NCI-H748 (cell line): ENCODE measurements at regions not wholly inside any gene's neighbourhood (a gene's known extent, or its start where the extent isn't known, plus 50 kb on each side); places are given as distances from the start of the nearest gene placed in this dataset.
"Not testable (repeated sequence)": the region's sequence is repeated elsewhere in the genome, so short reads cannot be mapped to it uniquely, and the experiment has no call there.

Experiments
- DNase-seq: peaks from one replicate; lab custom pipeline; 2025; ENCODE audit not compliant: unreplicated experiment; lab: John Stamatoyannopoulos, UW

DNA sequence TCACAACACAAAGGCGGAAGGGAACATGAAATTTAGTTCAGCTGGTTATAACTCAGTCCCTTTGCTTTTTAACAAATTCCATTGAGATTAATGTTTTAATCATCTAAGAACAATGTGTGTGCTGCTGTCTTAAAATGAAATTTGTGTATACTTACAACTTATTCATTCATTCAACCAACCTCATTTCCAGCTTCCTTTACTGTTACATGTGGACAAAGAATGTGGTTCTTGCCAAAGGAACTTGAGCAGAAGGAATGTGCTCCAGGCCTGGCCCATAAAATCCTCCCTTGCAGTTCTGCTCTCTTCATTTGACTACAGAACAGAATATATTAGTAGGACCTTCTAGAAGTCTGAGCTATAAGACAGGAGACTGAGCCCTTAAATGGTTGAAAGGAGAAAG is 176.8 kb upstream of the GLRA2 start:
- DNase-seq = no peak

DNA sequence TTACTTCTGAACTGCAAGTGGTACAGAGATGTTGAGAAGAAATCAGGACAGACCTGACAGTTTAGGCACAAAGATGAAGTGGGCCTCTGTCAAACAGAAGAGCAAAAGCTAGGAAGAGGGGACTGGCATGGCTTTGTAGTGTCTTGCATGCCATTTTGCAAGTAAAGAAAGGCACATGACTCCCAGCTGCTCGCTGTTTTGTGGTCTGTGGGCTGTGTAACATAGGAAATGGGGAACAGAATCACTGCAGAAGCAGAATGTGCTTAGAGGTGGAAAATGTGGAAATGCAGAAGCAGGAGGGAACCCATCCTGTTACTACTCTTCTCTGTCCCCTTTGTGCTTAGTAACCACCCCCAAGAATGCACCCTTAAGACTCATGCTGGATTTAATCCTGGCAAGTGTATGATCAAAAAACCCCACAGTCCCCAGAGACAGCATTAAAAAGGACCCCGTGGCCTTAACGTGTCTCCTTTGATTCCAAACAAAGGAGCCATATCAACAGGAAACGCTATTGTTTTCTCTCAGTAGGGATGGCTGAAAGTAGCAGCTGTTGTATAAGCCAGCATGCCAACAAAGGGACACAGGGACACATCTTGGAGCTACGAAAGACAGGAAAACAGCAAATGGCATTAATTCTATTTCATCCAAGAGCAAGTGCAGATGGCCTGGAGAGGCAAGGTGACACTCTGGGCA is 177.6 kb upstream of the GLRA2 start:
- DNase-seq = peak; percentile 91

- no peak for DNase-seq
Measured at GRCh38 chrX:14347523-14347922, 181.8 kb upstream of the GLRA2 start.

DNA sequence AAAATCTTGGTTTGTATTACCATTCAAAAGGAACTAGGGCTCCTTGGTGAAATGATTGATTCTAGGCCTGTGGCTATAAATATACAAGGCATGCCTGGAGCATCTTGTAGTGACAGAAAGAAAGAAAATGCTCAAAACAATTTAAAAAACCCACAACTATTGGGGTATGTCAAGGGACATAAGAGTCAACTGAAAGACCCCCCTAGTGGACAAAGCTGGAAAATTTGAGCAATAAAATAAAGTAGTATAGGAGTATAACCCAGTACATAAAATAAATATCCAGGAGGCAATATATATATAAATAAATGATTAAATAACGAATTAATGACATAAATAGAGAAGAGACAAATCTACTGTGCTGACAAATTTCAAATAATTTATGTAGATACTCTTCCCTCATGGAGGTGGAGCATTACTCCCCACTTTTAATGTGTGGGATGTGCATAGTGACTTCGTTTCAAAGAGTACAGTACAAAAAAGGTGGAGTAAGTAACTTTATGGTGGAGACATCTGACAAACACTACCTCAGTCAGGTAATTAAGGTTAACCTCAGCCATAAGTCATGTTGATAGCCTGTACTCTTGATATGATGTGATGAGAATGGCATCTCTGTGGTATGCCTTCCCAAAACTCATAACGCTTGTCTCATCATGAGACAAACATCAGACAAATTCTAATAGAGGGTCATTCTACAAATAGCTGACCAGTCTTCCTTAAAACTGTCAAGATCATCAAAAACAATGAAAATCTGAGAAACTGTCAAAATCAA is 185.0 kb upstream of the GLRA2 start:
- no peak for DNase-seq

- DNase-seq = no peak
Measured at GRCh38 chrX:14309431-14309830, 219.9 kb upstream of the GLRA2 start.

DNA sequence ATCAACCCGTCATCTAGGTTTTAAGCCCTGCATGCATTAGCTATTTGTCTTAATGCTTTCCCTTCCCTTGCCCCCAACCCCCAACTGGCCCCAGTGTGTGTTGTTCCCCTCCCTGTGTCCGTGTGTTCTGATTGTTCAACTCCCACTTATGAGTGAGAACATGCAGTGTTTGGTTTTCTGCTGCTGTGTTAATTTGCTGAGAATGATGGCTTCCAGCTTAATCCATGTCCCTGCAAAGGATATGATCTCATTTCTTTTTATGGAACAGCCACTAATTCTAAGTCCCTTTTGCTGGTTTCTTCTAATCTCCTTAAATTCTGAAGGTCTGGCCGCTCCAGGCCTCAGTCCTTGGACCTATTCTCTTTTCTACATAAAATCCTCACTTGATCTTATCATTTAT is 220.4 kb upstream of the GLRA2 start:
- DNase-seq = not testable (repeated sequence)

- DNase-seq = no peak
Measured at GRCh38 chrX:14303891-14304290, 225.4 kb upstream of the GLRA2 start.

- not testable (repeated sequence) for DNase-seq
Measured at GRCh38 chrX:14302561-14302960, 226.8 kb upstream of the GLRA2 start.

- peak; percentile 40 for DNase-seq
Measured at GRCh38 chrX:14300376-14300775, 229.0 kb upstream of the GLRA2 start.

GRCh38 chrX:14295426-14295825 is 233.9 kb upstream of the GLRA2 start:
- DNase-seq = no peak

DNA sequence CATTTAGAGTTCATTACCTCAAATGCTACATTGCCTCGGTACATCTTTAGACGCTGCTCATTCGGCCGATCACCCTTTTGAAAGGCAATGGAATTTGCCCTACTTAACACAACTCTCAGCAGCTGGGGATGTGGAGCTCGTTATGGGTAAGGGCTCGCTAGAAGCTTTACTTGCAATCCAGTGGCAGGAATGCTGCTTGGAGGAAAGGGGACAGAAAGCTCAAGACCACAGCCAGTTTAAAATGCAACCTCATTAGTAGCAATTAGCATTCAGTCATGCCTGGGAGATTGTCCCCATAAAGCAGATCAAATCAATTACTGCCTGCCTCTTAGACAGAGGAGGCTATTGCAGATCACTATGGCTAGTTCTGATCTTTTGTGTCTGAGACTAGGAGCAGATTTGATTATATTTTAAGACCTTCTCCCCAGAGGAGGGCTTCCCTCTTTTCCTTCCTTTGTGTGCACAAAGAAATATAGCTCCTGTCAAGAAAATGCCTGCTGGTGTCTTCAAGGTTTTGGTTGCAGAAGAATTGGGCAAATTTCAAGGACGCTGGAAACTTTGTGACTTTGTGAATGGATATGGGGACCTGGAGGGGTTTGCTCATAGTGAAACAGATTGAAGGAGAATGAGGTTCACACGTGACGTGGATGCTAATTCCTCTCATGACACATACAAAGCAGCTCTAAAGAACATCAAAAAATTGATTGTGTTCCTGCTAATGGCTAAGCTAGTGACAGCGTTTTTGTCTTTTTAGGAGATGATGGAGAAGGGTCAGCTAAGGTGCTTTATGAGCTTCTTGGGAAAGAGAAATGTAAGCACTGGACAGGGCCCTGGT is 237.5 kb upstream of the GLRA2 start:
- DNase-seq = no peak

DNA sequence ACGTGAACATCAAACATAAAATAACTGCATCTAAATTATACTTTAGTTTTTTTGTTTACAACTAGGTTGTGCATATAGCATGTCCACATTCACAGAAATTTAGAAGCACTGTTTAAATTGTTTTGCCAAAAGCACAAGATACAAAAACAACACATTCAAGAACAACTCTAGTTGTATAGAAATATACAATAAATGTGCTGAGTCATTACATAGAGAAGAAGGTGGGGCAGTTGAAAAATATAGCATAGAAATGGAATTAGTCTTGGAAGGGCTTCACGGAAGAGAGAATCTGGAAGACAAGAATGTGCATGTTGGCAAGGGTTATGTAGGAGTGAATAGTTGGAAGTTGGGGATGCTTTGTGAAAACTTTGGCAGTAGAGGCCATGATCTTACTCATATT is 239.0 kb upstream of the GLRA2 start:
- no peak for DNase-seq

- no peak for DNase-seq
Measured at GRCh38 chrX:14274691-14275090, 245.0 kb upstream of the GEMIN8 start.

- DNase-seq = no peak
Measured at GRCh38 chrX:14267216-14267615, 237.5 kb upstream of the GEMIN8 start.

DNA sequence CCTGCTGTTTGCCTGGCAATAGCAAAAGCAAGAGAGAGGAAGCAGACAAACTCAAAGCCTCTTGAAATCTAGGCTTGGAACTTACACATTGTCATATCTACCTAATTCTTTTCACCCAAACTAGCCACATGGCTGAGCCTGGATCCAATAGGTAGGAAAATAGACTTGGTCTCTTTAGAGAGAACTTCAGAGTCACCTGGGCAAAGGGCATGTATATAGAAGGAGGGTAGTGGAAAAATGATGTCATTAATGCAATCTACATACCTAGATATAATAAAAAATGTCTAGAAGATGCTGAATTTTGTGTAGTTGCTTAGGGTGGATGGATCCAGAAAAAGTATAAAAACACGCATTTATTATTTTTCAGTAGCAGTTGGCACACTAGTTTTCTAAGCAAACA is 237.0 kb upstream of the GEMIN8 start:
- DNase-seq = no peak

DNA sequence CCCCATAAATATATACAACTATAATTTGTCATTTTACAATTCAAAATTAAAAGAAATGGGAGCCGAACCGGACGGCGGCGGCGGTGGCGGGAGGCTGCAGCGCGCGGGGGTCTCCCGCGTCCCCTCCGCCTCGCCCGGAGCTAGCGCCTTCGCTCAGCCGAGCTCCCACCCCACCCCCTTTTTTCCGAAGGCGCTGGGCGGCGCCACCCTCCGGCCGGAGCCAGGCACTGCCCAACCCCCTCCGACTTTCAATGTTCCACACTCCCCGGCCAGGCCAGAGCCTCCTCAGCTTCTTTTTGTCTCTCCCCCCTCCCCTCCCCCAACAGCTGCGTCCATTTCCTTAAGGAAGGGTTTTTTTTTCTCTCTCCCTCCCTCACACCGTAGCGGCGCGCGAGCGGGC is 214.1 kb upstream of the GEMIN8 start:
- DNase-seq = no peak

DNA sequence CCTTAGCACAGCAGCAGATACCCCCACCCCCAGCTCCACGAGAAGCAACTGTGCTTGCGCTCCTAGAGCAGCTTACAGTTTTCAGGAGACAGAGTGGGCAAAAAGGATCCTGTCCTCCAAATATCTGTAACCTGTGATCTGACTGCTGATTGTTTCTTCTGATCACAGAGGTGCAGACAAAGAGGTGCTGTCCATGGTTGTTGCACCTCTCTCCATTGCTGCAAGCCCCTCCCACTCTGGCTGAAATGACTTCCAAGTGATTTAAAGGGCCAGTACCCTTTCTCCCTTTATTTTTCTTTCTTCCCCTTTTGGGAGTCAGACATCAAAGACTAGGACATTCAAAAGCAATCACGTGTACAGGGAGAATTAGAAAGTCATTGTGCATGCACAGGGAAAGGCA is 205.3 kb upstream of the GEMIN8 start:
- DNase-seq = no peak

GRCh38 chrX:14232688-14233087 is 203.0 kb upstream of the GEMIN8 start:
- DNase-seq = peak; percentile 28

- DNase-seq = no peak
Measured at GRCh38 chrX:14228611-14229010, 198.9 kb upstream of the GEMIN8 start.

GRCh38 chrX:14220386-14220944 is 190.8 kb upstream of the GEMIN8 start:
- no peak for DNase-seq

- DNase-seq = no peak
Measured at GRCh38 chrX:14209034-14209433, 179.3 kb upstream of the GEMIN8 start.
